ENCODE measurements at regions not wholly inside any gene's neighbourhood (a gene's known extent, or its start where the extent isn't known, plus 50 kb on each side); places are given as distances from the start of the nearest gene placed in this dataset.
"Not testable (repeated sequence)": the region's sequence is repeated elsewhere in the genome, so short reads cannot be mapped to it uniquely, and the experiment has no call there.

DNA sequence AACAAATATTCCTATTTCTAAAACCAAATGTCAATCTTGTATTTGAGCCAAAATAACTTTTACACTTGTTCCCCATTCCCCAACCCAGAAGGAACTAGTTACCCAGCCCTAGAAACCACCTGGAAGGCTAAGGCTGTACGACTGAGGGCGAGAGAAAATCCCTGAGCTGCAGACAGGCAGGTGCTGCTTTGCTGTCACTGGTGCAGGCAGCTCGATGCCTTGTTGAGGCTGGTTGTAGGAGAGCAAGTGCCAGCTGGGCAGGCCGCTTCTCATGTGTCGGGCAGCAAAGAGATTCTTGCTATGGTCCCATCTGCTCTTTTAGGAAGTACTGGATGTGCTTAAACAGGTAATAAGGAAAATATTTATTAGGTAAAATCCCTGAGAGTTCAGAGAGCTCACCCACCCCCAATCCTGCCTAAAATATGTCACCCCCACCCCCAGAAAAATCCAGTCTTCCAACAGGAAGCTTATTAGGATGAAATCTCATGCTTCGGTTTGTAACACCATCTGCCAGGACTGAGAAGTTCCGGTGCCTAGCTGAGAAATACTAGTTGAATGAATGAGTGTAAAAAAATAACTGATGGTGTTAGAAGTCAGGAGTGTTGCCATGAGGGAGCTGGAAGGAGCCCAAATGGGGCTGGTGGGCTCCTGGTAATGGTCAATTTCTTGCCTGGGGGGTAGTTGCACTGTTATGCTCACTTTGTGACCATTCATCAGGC lies 91.1 kb upstream of the DMRT1 start:
- Histone ChIP-seq H3K27me3 (no peaks in the 10 kb centered on the region), H3K4me1 (peaks cover 0 to 47% (median 22%) of the 10 kb centered on the region in 4 donors), H3K4me3 (no peak overlapping the region), H3K36me3 (peaks cover 0 to 22% (median 19%) of the 10 kb centered on the region in 4 donors), H3K9me3 (no peaks in the 10 kb centered on the region), H3K27ac (peak overlapping the region in 3 of 5 donors; percentile 77 to 84 (median 78))
- no peak for TF ChIP-seq POLR2A (IDR thresholded peaks at IDR 0.05)
- TF ChIP-seq POLR2AphosphoS5 (IDR thresholded peaks at IDR 0.05), result no peak
- no peak for TF ChIP-seq CTCF (IDR thresholded peaks at IDR 0.05)
- TF ChIP-seq EP300 (IDR thresholded peaks at IDR 0.05), result no peak
- DNase-seq, result no peak
- WGBS, 5 donors, result 74 to 87% (median 83%) methylated on average over 7 of the region's 7 CpGs
- intact Hi-C loops (cut with DNase I; ENCODE audit: low total_unique reads), result no loop called here

GRCh38 chr9:751137-752051 lies 90.1 kb upstream of the DMRT1 start:
- intact Hi-C loops (cut with DNase I; ENCODE audit: low total_unique reads), result no loop called here
- TF ChIP-seq CTCF (IDR thresholded peaks at IDR 0.05) (no peak), POLR2AphosphoS5 (IDR thresholded peaks at IDR 0.05) (no peak), POLR2A (IDR thresholded peaks at IDR 0.05) (no peak), EP300 (IDR thresholded peaks at IDR 0.05) (no peak)

GRCh38 chr9:752201-752600 lies 89.3 kb upstream of the DMRT1 start:
- Histone ChIP-seq H3K27ac (peak overlapping the region in 4 of 5 donors; percentile 68 to 84 (median 78)), H3K36me3 (peaks cover 0 to 4% (median 2%) of the 10 kb centered on the region in 4 donors), H3K4me3 (no peak overlapping the region), H3K27me3 (no peaks in the 10 kb centered on the region), H3K9me3 (no peaks in the 10 kb centered on the region), H3K4me1 (peaks cover 0 to 39% (median 23%) of the 10 kb centered on the region in 4 donors)
- TF ChIP-seq POLR2AphosphoS5 (IDR thresholded peaks at IDR 0.05) (peak in 1 of 3 donors; percentile 62), POLR2A (IDR thresholded peaks at IDR 0.05) (no peak), CTCF (IDR thresholded peaks at IDR 0.05) (no peak), EP300 (IDR thresholded peaks at IDR 0.05) (no peak)
- intact Hi-C loops (cut with DNase I; ENCODE audit: low total_unique reads), result no loop called here
- 62 to 81% (median 78%) methylated on average over 5 of the region's 5 CpGs for WGBS, 5 donors
- DNase-seq, result peak in 1 of 2 donors; percentile 39

More at GRCh38 chr9:751137-752051, 90.1 kb upstream of the DMRT1 start:
- peaks cover 0 to 13% (median 10%) of the 10 kb centered on the region in 4 donors for H3K36me3 ChIP-seq
- no peak overlapping the region for H3K4me3 ChIP-seq
- no peaks in the 10 kb centered on the region for H3K9me3 ChIP-seq
- H3K27me3 ChIP-seq, result no peaks in the 10 kb centered on the region
- H3K27ac ChIP-seq, result peak overlapping the region; percentile 25 to 84 (median 77)
- 67 to 79% (median 71%) methylated on average over 14 of the region's 14 CpGs for WGBS, 5 donors
- peaks cover 0 to 47% (median 24%) of the 10 kb centered on the region in 4 donors for H3K4me1 ChIP-seq
- no peak for DNase-seq

- no peaks in the 10 kb centered on the region for H3K27me3 ChIP-seq
- intact Hi-C loops (cut with DNase I; ENCODE audit: low total_unique reads), result no loop called here
- WGBS, 5 donors, result 90 to 99% (median 92%) methylated on average over 6 of the region's 6 CpGs
- no peak for TF ChIP-seq EP300 (IDR thresholded peaks at IDR 0.05)
- no peak for TF ChIP-seq POLR2A (IDR thresholded peaks at IDR 0.05)
- no peak for TF ChIP-seq CTCF (IDR thresholded peaks at IDR 0.05)
- TF ChIP-seq POLR2AphosphoS5 (IDR thresholded peaks at IDR 0.05), result no peak
- DNase-seq, result no peak
- H3K4me3 ChIP-seq, result no peak overlapping the region
- H3K9me3 ChIP-seq, result no peaks in the 10 kb centered on the region
- H3K27ac ChIP-seq, result peak overlapping the region in 3 of 5 donors; percentile 63 to 84 (median 78)
- peaks cover 0 to 34% (median 21%) of the 10 kb centered on the region in 4 donors for H3K4me1 ChIP-seq
- no peaks in the 10 kb centered on the region for H3K36me3 ChIP-seq
Observed at GRCh38 chr9:752681-753200, 88.8 kb upstream of the DMRT1 start.

DNA sequence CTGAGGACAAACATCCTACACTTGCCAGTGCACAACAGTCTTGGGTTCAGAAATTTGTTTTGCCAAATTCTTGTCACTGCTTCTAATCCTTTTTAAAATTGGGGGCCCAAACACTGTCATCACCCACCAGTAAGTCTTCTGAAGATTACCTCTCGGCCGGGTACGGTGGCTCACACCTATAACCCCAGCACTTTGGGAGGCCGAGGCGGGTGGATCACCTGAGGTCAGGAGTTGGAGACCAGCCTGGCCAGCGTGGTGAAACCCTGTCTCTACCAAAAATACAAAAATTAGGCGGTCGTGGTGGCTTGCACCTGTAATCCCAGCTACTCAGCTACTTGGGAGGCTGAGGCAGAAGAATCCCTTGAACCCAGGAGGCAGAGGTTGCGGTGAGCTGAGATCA lies 87.8 kb upstream of the DMRT1 start:
- peaks cover 0 to 36% (median 21%) of the 10 kb centered on the region in 4 donors for H3K4me1 ChIP-seq
- H3K27me3 ChIP-seq; DNase-seq; H3K9me3 ChIP-seq; intact Hi-C loops (cut with DNase I; ENCODE audit: low total_unique reads); H3K4me3 ChIP-seq; H3K36me3 ChIP-seq; H3K27ac ChIP-seq: not testable (repeated sequence)
- 88 to 99% (median 93%) methylated on average over 9 of the region's 9 CpGs for WGBS, 5 donors
